IgD-negative memory B cell (primary cell): ENCODE measurements at regions not wholly inside any gene's neighbourhood (a gene's known extent, or its start where the extent isn't known, plus 50 kb on each side); places are given as distances from the start of the nearest gene placed in this dataset.
"Not testable (repeated sequence)": the region's sequence is repeated elsewhere in the genome, so short reads cannot be mapped to it uniquely, and the experiment has no call there.

Experiments used
- H3K27ac Mint-ChIP-seq, 3 donors: one replicate each; pipeline ENCODE4 v1.8.0; 2020 to 2022; ENCODE audit warnings: mild to moderate bottlenecking in 3 of 3, mixed read lengths in 3 of 3, moderate library complexity in 1 of 3
- H3K27me3 Mint-ChIP-seq: one replicate; pipeline ENCODE4 v1.8.0; 2021; ENCODE audit warnings: mixed read lengths
- H3K36me3 Mint-ChIP-seq: one replicate; pipeline ENCODE4 v1.8.0; 2020; ENCODE audit warnings: mild to moderate bottlenecking, mixed read lengths
- H3K4me1 Mint-ChIP-seq, 3 donors: one replicate each; pipeline ENCODE4 v1.8.0; 2020 to 2022; ENCODE audit warnings: mixed read lengths in 3 of 3, mild to moderate bottlenecking in 1 of 3
- H3K4me3 Mint-ChIP-seq, 4 donors: one replicate each; pipeline ENCODE4 v1.8.0; 2020 to 2022; ENCODE audit warnings: mild to moderate bottlenecking in 4 of 4, mixed read lengths in 4 of 4, moderate library complexity in 3 of 4
- H3K9me3 Mint-ChIP-seq, 3 donors: one replicate each; pipeline ENCODE4 v1.8.0; 2020 to 2021; ENCODE audit warnings: mixed read lengths in 3 of 3, mild to moderate bottlenecking in 1 of 3

DNA sequence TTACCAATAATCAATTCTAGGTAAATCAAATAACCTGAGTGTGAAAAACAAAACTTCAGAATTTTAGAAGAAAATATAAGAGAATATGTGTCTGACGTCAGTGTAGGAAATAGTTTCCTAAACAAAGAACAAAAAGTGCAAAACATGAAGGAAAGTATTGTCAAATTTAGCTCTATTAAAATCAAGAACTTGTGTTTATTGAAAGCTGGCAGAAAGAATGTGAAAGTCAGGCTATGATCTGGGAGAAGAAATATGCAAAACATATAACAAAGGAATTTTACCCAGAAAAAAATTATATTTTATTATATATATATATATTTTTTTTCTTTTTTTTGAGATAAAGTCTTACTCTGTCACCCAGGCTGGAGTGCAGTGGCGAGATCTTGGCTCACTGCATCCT, 129.1 kb upstream of the ANKRD28 start:
- Mint-ChIP-seq H3K9me3 (no peaks in the 10 kb centered on the region), H3K27ac (no peak overlapping the region), H3K27me3 (no peaks in the 10 kb centered on the region), H3K36me3 (no peaks in the 10 kb centered on the region), H3K4me1 (no peaks in the 10 kb centered on the region), H3K4me3 (no peak overlapping the region)

- no peaks in the 10 kb centered on the region for H3K27me3 Mint-ChIP-seq
- no peaks in the 10 kb centered on the region for H3K4me1 Mint-ChIP-seq
- H3K9me3 Mint-ChIP-seq: no peaks in the 10 kb centered on the region
- H3K36me3 Mint-ChIP-seq: no peaks in the 10 kb centered on the region
- no peak overlapping the region for H3K4me3 Mint-ChIP-seq
- no peak overlapping the region for H3K27ac Mint-ChIP-seq
Observed at GRCh38 chr3:15927969-15928368, 130.2 kb upstream of the ANKRD28 start.

GRCh38 chr3:15929944-15930571, 132.3 kb upstream of the ANKRD28 start:
- Mint-ChIP-seq H3K4me1 (no peaks in the 10 kb centered on the region), H3K9me3 (no peaks in the 10 kb centered on the region), H3K27ac (no peak overlapping the region), H3K4me3 (no peak overlapping the region), H3K27me3 (no peaks in the 10 kb centered on the region), H3K36me3 (no peaks in the 10 kb centered on the region)

GRCh38 chr3:15932348-15933300, 134.8 kb upstream of the ANKRD28 start:
- peaks cover 0 to 2% (median 0%) of the 10 kb centered on the region in 3 donors for H3K4me1 Mint-ChIP-seq
- peaks cover 1% of the 10 kb centered on the region for H3K27me3 Mint-ChIP-seq
- H3K36me3 Mint-ChIP-seq: peaks cover 2% of the 10 kb centered on the region
- H3K9me3 Mint-ChIP-seq: peaks cover 0 to 2% (median 0%) of the 10 kb centered on the region in 3 donors
- no peak overlapping the region for H3K27ac Mint-ChIP-seq
- no peak overlapping the region for H3K4me3 Mint-ChIP-seq

- Mint-ChIP-seq H3K4me1 (peaks cover 0 to 2% (median 0%) of the 10 kb centered on the region in 3 donors), H3K27ac (no peak overlapping the region), H3K36me3 (peaks cover 2% of the 10 kb centered on the region), H3K27me3 (peaks cover 1% of the 10 kb centered on the region), H3K4me3 (no peak overlapping the region), H3K9me3 (peaks cover 0 to 2% (median 0%) of the 10 kb centered on the region in 3 donors)
Observed at GRCh38 chr3:15933439-15934139, 135.8 kb upstream of the ANKRD28 start.

DNA sequence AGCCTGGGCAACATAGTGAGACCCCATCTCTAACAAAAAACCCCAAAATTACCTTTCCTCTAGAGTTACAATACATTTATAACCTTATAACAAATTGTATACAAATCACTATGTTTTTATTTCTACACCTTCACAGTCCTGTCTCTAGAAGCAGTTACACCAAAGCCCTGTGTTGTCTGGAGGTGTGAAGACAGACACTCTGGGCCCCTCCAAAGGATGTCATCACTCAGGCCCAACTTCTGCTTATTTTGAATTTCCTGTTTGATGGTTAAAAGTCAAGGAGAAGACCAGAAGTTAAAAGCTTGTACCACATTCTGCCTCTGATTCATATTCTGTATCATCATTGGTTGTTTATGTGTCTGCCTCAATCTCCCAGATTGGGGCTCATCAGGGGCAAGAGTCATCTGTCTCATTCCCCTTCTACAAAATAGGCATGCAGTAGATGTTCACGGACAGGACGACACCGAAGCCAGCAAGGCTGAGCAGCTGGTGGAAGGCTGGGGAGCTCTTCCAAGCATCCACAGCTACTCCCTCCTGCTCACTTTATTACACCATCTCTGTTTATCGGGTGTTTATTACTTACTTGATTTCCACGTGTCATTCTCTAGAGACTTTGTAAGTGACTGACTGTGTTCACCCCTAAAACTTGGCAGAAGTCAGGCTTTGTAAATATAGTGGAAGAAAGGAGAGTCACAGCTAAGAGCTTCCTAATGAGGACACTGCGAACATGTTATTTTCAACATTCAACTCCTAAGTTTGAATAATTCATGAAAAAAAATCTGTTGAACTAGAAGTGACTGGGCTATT, 136.8 kb upstream of the ANKRD28 start:
- peaks cover 0 to 2% (median 1%) of the 10 kb centered on the region in 3 donors for H3K9me3 Mint-ChIP-seq
- H3K36me3 Mint-ChIP-seq: peaks cover 2% of the 10 kb centered on the region
- H3K4me1 Mint-ChIP-seq: peaks cover 0 to 2% (median 0%) of the 10 kb centered on the region in 3 donors
- peaks cover 1% of the 10 kb centered on the region for H3K27me3 Mint-ChIP-seq
- H3K27ac Mint-ChIP-seq: no peak overlapping the region
- H3K4me3 Mint-ChIP-seq: no peak overlapping the region

DNA sequence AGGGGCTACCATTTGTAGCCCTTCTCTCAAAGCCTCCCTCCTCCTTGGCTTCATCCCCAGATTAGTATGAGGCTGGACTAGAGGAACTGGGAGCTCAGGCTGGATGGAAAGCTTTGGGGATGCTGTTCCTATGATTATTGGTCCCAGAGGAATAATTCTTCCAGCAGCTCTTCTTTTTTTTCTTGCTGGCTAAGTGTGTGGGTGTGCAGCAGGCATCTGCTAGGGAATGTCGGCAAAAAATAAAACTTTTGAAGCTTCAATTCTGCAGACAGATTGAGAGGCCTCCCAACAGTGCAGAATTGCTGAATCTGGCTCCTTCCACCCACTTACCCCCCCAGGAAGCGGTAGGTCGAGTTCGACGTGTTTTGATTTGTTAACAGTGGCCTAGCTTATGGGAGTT, 138.5 kb upstream of the ANKRD28 start:
- H3K4me3 Mint-ChIP-seq: no peak overlapping the region
- no peak overlapping the region for H3K27ac Mint-ChIP-seq

DNA sequence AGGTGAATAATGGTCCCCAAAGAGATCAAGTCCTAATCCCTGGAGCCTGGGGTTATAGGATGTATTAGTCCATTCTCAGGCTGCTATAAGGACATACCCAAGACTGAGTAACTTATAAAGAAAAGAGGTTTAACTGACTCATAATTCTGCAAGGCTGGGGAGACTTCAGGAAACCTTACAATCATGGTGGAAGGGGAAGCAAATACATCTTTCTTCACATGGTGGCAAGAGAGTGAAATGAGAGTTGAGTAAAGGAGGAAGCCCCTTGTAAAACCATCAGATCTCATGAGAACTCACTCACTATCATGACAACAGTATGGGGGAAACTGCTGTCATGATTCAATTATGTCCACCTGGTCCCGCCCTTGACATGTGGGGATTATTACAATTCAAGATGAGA, 142.9 kb upstream of the ANKRD28 start:
- Mint-ChIP-seq H3K4me1 (peaks cover 0 to under 1% (median 0%) of the 10 kb centered on the region in 3 donors), H3K36me3 (peaks cover under 1% of the 10 kb centered on the region), H3K27me3 (peaks cover 1% of the 10 kb centered on the region), H3K4me3 (no peak overlapping the region), H3K9me3 (peaks cover 2 to 6% (median 5%) of the 10 kb centered on the region in 3 donors), H3K27ac (no peak overlapping the region)

More for the DNA sequence above, 138.5 kb upstream of the ANKRD28 start:
- peaks cover 1% of the 10 kb centered on the region for H3K27me3 Mint-ChIP-seq
- H3K36me3 Mint-ChIP-seq: peaks cover 2% of the 10 kb centered on the region
- peaks cover 0 to 2% (median 0%) of the 10 kb centered on the region in 3 donors for H3K4me1 Mint-ChIP-seq
- H3K9me3 Mint-ChIP-seq: peaks cover 2 to 6% (median 5%) of the 10 kb centered on the region in 3 donors

DNA sequence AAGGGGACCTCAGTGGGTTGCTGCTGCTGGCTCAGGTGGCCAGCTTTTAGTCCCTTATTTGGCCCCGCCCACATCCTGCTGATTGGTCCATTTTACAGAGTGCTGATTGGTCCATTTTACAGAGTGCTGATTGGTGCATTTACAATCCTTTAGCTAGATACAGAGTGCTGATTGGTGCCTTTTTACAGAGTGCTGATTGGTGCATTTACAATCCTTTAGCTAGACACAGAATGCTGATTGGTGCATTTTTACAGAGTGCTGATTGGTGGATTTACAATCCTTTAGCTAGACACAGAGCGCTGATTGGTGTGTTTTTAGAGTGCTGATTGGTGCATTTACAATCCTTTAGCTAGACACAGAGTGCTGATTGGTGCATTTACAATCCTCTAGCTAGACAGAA, 143.7 kb upstream of the ANKRD28 start:
- not testable (repeated sequence) for H3K9me3 Mint-ChIP-seq, H3K36me3 Mint-ChIP-seq, H3K4me1 Mint-ChIP-seq, H3K27me3 Mint-ChIP-seq, H3K27ac Mint-ChIP-seq, H3K4me3 Mint-ChIP-seq

DNA sequence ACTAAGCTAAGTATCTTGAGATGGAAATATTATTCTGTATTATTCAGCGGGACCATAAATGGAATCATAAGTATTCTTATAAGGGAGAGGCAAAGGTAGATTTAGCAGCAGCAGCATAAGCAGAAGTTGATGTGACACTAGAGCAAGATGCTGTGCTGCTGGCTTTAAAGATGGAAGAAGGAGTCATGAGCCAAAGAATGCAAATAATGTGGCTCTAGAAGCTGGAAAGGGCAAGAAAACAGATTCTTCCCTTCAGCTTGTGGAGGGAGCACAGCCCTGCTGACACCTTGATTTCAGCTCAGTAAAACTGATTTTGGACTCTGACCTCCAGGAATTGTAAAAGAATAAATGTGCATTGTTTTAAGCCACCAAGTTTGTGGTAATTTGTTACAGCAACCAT, 144.2 kb upstream of the ANKRD28 start:
- Mint-ChIP-seq H3K4me3 (no peak overlapping the region), H3K4me1 (no peaks in the 10 kb centered on the region), H3K27me3 (no peaks in the 10 kb centered on the region)

DNA sequence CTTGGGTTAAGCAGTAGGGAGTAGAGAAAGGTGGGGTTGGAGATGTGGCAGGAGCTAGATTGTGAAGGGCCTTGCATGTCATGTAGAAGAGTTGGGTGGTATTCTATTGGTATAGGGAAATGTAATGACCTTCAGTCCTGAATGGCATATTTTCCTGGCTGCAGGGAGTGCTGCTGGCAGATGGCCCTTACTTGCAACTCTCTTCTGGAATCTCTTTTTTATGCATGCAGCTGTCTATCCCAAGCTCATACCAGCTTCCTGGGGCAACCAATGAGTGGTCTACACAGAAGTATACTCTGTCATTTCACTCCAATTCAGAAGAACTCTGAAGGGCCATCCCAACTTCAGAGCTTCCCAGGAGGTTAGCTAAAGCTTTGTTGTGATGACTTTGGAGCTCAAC, 144.7 kb upstream of the ANKRD28 start:
- no peak overlapping the region for H3K27ac Mint-ChIP-seq
- no peak overlapping the region for H3K4me3 Mint-ChIP-seq
- no peaks in the 10 kb centered on the region for H3K27me3 Mint-ChIP-seq
- no peaks in the 10 kb centered on the region for H3K36me3 Mint-ChIP-seq
- H3K9me3 Mint-ChIP-seq: peaks cover 0 to 6% (median 5%) of the 10 kb centered on the region in 3 donors
- H3K4me1 Mint-ChIP-seq: no peaks in the 10 kb centered on the region

More for the DNA sequence above, 144.2 kb upstream of the ANKRD28 start:
- Mint-ChIP-seq H3K9me3 (peaks cover 2 to 6% (median 5%) of the 10 kb centered on the region in 3 donors), H3K36me3 (no peaks in the 10 kb centered on the region), H3K27ac (no peak overlapping the region)

GRCh38 chr3:15942936-15943335, 145.2 kb upstream of the ANKRD28 start:
- no peaks in the 10 kb centered on the region for H3K4me1 Mint-ChIP-seq
- no peaks in the 10 kb centered on the region for H3K27me3 Mint-ChIP-seq
- H3K9me3 Mint-ChIP-seq: peaks cover 0 to 6% (median 5%) of the 10 kb centered on the region in 3 donors
- no peak overlapping the region for H3K4me3 Mint-ChIP-seq
- no peak overlapping the region for H3K27ac Mint-ChIP-seq
- H3K36me3 Mint-ChIP-seq: no peaks in the 10 kb centered on the region

- no peak overlapping the region for H3K4me3 Mint-ChIP-seq
- H3K27ac Mint-ChIP-seq: no peak overlapping the region
- H3K4me1 Mint-ChIP-seq: no peaks in the 10 kb centered on the region
- peaks cover 2% of the 10 kb centered on the region for H3K36me3 Mint-ChIP-seq
- H3K27me3 Mint-ChIP-seq: no peaks in the 10 kb centered on the region
- peaks cover 0 to 4% (median 0%) of the 10 kb centered on the region in 3 donors for H3K9me3 Mint-ChIP-seq
Observed at GRCh38 chr3:15948388-15948787, 150.6 kb upstream of the ANKRD28 start.

DNA sequence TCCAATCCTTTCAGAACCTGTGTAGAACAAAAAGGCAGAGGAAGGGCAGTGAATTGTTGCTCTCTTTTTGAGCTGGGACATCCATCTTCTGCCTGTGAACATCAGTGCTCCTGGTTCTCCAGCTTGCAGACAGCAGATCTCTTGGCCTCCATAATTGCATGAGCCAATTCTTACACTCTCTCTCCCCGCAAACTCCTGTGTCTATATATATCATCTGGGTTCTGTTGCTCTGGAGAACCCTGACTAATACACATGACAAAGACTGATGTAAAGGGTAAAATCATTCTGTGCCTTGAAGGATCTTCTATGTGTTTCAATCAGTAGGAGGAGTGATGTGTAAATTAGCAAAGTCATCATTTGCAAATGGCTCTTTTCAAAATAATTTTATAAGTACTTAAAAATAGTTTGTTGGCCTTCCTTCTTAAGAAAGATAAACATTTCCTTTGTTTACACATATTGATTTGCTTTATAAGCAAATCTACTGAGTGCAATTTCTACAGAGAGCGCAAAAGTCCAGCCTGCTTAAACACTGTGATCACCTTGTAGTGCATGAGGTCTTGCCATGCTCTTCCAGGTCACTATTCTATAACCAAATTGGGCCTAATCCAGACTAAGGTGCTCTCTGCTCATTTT, 154.9 kb upstream of the ANKRD28 start:
- Mint-ChIP-seq H3K9me3 (peaks cover 0 to 4% (median 0%) of the 10 kb centered on the region in 3 donors), H3K4me1 (no peaks in the 10 kb centered on the region), H3K27ac (no peak overlapping the region), H3K27me3 (no peaks in the 10 kb centered on the region), H3K4me3 (no peak overlapping the region), H3K36me3 (peaks cover 2% of the 10 kb centered on the region)
